MCF 10A (cell line): ENCODE measurements at regions not wholly inside any gene's neighbourhood (a gene's known extent, or its start where the extent isn't known, plus 50 kb on each side); places are given as distances from the start of the nearest gene placed in this dataset.

Experiments used
- BruUV-seq: library from RNA; stranded (reverse); fragments of 400-500 nt; replicated peaks from 2 replicates; lab custom pipeline; 2021; lab: Mats Ljungman, UMichigan
- CTCF ChIA-PET: fragments of 300-600 bp; sonication (Branson Sonifier 250); formaldehyde crosslinking; extraction: SDS; loops from one replicate; lab custom pipeline; 2021; ENCODE audit warnings: antibody characterized with exemption, inconsistent platforms; lab: Yijun Ruan, JAX
- POLR2A ChIA-PET: fragments of 300-600, 350-650 bp; sonication (Branson Sonifier 250); formaldehyde crosslinking; extraction: SDS; loops from one replicate; lab custom pipeline; 2020; ENCODE audit warnings: antibody characterized with exemption, inconsistent platforms; lab: Yijun Ruan, JAX
- DNase-seq: peaks from one replicate; pipeline ENCODE4 v3.0.0-alpha.2; 2018; ENCODE audit not compliant: unreplicated experiment
- H3K27ac Mint-ChIP-seq: one replicate; pipeline ENCODE4 v1.8.0; 2022; ENCODE audit warnings: mild to moderate bottlenecking, low read depth, mixed read lengths; ENCODE audit not compliant: unreplicated experiment
- H3K27me3 Mint-ChIP-seq: one replicate; pipeline ENCODE4 v1.8.0; 2022; ENCODE audit warnings: mixed read lengths; ENCODE audit not compliant: insufficient read depth, unreplicated experiment
- H3K36me3 Mint-ChIP-seq: one replicate; pipeline ENCODE4 v1.8.0; 2022; ENCODE audit warnings: mild to moderate bottlenecking, moderate library complexity, mixed read lengths; ENCODE audit not compliant: insufficient read depth, unreplicated experiment
- H3K4me1 Mint-ChIP-seq: one replicate; pipeline ENCODE4 v1.8.0; 2022; ENCODE audit warnings: mixed read lengths; ENCODE audit not compliant: insufficient read depth, unreplicated experiment
- H3K4me3 Mint-ChIP-seq: one replicate; pipeline ENCODE4 v1.8.0; 2022; ENCODE audit warnings: mild to moderate bottlenecking, moderate library complexity, mixed read lengths; ENCODE audit not compliant: unreplicated experiment
- H3K9me3 Mint-ChIP-seq: one replicate; pipeline ENCODE4 v1.8.0; 2022; ENCODE audit warnings: mixed read lengths; ENCODE audit not compliant: unreplicated experiment
- intact Hi-C: fragments of 100-400 bp; cut with micrococcal nuclease; formaldehyde crosslinking; loops from 2 replicates; pipeline ENCODE4 v1.14.1; 2022
- TF ChIP-seq, protein P1 (sequence below): fragments of 200-600 bp; IDR thresholded peaks from one replicate; pipeline ENCODE4 v1.8.0; 2022; ENCODE audit warnings: antibody characterized with exemption, mild to moderate bottlenecking; ENCODE audit not compliant: unreplicated experiment

DNA sequence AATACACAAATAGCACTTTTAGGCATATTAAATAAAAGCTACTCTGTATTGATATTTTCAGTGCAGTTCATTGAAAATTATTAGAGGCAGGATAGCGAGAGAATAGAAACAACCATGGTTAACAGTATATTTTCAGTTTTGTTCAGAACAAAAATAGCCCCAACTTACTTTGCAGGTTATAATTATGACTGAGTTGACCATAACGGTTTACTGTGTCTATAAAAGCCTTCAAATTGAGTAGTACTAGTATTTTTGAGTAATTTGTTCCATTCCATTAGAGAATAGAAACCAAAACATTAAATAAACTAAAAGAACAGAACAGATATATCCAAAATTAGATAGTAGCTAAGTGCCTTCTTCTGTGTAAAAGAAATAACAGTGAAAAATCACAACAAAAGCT lies 1108.4 kb upstream of the PCDH20 start:
- Mint-ChIP-seq H3K9me3 (no peaks in the 10 kb centered on the region), H3K27me3 (peaks cover 29% of the 10 kb centered on the region), H3K4me1 (no peaks in the 10 kb centered on the region), H3K4me3 (no peak overlapping the region), H3K36me3 (no peaks in the 10 kb centered on the region), H3K27ac (no peak overlapping the region)
- CTCF ChIA-PET = interaction anchor here (0.5 kb wide), 1 partner anchor 303 kb away, joined by 4 read pairs; no protein-coding TSS in a partner anchor
- TF ChIP-seq, protein P1, sequence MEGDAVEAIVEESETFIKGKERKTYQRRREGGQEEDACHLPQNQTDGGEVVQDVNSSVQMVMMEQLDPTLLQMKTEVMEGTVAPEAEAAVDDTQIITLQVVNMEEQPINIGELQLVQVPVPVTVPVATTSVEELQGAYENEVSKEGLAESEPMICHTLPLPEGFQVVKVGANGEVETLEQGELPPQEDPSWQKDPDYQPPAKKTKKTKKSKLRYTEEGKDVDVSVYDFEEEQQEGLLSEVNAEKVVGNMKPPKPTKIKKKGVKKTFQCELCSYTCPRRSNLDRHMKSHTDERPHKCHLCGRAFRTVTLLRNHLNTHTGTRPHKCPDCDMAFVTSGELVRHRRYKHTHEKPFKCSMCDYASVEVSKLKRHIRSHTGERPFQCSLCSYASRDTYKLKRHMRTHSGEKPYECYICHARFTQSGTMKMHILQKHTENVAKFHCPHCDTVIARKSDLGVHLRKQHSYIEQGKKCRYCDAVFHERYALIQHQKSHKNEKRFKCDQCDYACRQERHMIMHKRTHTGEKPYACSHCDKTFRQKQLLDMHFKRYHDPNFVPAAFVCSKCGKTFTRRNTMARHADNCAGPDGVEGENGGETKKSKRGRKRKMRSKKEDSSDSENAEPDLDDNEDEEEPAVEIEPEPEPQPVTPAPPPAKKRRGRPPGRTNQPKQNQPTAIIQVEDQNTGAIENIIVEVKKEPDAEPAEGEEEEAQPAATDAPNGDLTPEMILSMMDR = no peak
- no peak for DNase-seq
- BruUV-seq = no TSS peak
- POLR2A ChIA-PET = no interaction called here
- intact Hi-C loops = no loop called here

DNA sequence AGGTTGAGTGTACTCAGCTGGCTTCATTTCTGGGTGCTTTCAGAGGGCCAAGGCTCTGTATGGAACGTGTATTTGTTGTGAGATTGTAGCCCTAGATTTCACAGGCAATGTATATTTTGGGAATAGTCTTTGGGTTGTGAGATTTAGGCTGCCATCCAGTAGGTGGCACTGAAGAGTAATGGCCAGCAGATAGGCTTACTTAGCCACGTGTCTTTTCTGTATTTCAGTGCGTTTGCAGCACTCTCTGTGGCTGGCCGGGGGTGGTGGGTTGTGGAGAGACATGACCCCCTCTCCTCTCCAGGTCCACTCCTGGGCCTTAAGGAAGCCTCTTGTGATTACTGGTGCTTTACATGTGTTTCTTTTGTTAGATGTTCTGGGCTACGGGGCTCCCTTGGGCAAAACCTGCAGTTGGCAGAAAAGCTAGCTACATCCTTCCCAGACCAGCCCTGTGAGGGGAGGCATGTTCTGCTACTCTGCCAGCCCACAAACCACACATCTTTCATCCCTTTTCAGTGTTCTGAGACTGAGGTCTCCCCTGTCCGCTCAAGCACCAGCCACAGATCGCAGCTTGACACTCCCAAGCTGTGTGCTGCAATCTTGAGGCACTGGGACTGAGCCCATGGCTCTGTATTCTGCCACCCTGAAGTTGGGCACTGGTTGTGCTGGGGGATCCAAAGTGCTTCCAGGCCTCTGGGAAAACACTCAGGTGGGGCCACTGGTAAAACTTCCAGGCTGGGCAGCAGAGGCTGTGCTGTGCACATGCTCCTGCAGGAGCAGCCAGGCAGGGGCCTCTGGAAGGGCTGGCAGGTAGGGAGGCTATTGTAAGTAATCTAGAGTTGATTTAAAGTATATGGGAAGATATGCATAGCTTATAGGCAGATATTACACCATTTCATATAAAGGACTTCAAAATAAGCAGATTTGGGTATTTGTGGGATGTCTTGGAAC lies 1096.8 kb upstream of the PCDH20 start:
- CTCF ChIA-PET = interaction anchor here (0.5 to 1.4 kb wide), 8 partner anchors 8 to 1851 kb away, joined by 3 to 6 read pairs (median 3); no protein-coding TSS in a partner anchor
- H3K4me3 Mint-ChIP-seq = no peak overlapping the region
- H3K27ac Mint-ChIP-seq = no peak overlapping the region
- H3K36me3 Mint-ChIP-seq = no peaks in the 10 kb centered on the region
- TF ChIP-seq, protein P1 = peak; percentile 54
- peak; percentile 44 for DNase-seq
- BruUV-seq = no TSS peak
- intact Hi-C loops = loop anchor here (10.0 kb wide), 1 partner anchor 612 kb away; no protein-coding TSS in a partner anchor
- POLR2A ChIA-PET = interaction anchor here (0.7 kb wide), 1 partner anchor 83 kb away, joined by 3 read pairs; no protein-coding TSS in a partner anchor
- peaks cover 59% of the 10 kb centered on the region for H3K27me3 Mint-ChIP-seq
- H3K9me3 Mint-ChIP-seq = no peaks in the 10 kb centered on the region
- no peaks in the 10 kb centered on the region for H3K4me1 Mint-ChIP-seq

DNA sequence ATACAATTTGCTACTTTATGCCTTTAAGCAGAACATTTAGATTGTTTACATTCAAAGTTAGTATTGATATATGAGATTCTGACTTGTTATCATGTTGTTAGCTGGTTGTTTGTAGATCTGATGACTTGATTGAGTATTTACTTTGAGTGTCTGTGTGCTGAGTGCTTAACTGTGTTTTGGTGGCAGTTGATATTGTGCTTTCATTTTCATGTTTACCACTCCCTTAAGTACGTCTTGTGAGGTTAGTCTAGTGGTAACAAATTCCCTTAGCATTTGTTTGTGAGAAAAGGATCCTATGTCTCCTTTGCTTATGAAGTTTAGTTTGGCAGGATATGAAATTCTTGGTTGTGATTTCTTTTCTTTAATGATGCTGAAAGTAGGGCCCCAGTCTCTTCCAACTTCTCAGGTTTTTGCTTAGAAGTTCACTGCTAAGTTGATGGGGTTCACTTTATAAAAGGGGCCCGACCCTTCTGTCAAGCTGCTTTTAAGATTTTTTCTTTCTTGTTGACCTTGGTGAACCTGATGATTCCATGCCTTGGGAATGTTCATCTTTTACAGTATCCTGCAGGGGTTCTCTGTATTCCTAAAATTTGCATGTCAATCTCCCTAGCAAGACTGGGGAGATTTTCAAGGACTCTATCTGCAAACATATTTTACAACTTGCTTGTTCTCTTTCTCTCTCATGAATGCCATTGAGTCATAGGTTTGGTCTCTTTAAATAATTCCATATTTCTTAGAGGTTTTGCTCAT lies 1095.4 kb upstream of the PCDH20 start:
- BruUV-seq = no TSS peak
- POLR2A ChIA-PET = no interaction called here

More for the DNA sequence above, 1095.4 kb upstream of the PCDH20 start:
- Mint-ChIP-seq H3K4me1 (no peaks in the 10 kb centered on the region), H3K27me3 (peaks cover 51% of the 10 kb centered on the region), H3K36me3 (no peaks in the 10 kb centered on the region), H3K9me3 (no peaks in the 10 kb centered on the region), H3K27ac (no peak overlapping the region), H3K4me3 (no peak overlapping the region)
- DNase-seq = no peak
- CTCF ChIA-PET = interaction anchor here (0.5 to 1.0 kb wide), 5 partner anchors 9 to 802 kb away, joined by 3 to 6 read pairs (median 3); no protein-coding TSS in a partner anchor
- TF ChIP-seq, protein P1 = no peak
- intact Hi-C loops = loop anchor here (10.0 kb wide), 1 partner anchor 614 kb away; no protein-coding TSS in a partner anchor
